ENCODE measurements at regions not wholly inside any gene's neighbourhood (a gene's known extent, or its start where the extent isn't known, plus 50 kb on each side); places are given as distances from the start of the nearest gene placed in this dataset.

GRCh38 chr1:171424494-171424893 is 60.8 kb upstream of the PRRC2C start:
- TF ChIP-seq CTCF (IDR thresholded peaks at IDR 0.05 in 4 of 5, conservative IDR thresholded peaks at IDR 0.05 in 1 of 5) (no peak), POLR2A (IDR thresholded peaks at IDR 0.05) (no peak)

Measured in gastrocnemius medialis (tissue), 4 donors.